ENCODE measurements at regions not wholly inside any gene's neighbourhood (a gene's known extent, or its start where the extent isn't known, plus 50 kb on each side); places are given as distances from the start of the nearest gene placed in this dataset.

DNA sequence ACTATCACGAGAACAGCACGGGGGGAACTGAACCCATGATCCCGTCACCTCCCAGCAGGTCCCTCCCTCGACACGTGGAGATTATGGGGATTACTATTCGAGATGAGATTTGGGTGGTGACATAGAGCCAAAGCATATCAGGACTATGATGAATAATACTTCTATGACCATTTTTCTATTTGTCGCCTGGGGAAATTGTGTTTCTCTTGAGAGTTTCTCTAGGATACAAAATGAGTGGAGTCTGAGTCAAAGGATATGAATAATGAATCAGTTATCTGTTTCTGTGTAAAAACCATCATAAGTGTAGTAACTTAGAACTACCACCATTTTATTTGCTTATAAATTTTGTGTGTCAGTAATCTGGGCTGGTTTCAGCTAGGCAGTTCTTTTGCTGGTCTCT, 533.0 kb upstream of the ARX start:
- Histone ChIP-seq H3K9me3 (no peaks in the 10 kb centered on the region), H3K4me3 (ENCODE audit: low read depth, low read length) (no peak overlapping the region), H3K4me1 (no peaks in the 10 kb centered on the region), H3K27me3 (no peaks in the 10 kb centered on the region), H3K36me3 (no peaks in the 10 kb centered on the region)
- no peak for DNase-seq
- TF ChIP-seq, protein P1, sequence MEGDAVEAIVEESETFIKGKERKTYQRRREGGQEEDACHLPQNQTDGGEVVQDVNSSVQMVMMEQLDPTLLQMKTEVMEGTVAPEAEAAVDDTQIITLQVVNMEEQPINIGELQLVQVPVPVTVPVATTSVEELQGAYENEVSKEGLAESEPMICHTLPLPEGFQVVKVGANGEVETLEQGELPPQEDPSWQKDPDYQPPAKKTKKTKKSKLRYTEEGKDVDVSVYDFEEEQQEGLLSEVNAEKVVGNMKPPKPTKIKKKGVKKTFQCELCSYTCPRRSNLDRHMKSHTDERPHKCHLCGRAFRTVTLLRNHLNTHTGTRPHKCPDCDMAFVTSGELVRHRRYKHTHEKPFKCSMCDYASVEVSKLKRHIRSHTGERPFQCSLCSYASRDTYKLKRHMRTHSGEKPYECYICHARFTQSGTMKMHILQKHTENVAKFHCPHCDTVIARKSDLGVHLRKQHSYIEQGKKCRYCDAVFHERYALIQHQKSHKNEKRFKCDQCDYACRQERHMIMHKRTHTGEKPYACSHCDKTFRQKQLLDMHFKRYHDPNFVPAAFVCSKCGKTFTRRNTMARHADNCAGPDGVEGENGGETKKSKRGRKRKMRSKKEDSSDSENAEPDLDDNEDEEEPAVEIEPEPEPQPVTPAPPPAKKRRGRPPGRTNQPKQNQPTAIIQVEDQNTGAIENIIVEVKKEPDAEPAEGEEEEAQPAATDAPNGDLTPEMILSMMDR (IDR thresholded peaks at IDR 0.05; ENCODE audit: low read depth, low read length), result no peak

DNA sequence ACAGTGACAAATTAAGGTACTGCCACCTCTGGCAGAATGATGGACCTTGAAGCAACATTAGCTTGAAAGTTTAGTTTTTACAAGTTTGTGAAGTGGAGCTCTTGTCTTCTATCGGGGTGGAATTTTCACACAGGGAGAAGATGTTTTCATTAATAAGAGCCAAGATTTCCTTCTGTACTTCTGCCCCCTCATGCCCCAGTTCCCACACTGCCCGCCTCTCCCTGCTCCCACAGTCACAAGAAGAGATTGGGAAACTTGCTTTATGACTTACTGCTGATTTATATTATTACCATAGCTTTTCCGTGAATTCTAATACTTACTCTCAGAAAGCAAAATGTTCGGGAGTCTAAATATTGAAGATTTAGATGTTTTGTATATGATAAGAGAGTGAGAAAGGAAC, 539.8 kb upstream of the ARX start:
- no peak overlapping the region for H3K4me3 ChIP-seq (ENCODE audit: low read depth, low read length)
- DNase-seq, result no peak
- no peaks in the 10 kb centered on the region for H3K36me3 ChIP-seq
- no peaks in the 10 kb centered on the region for H3K27me3 ChIP-seq
- no peaks in the 10 kb centered on the region for H3K9me3 ChIP-seq
- no peaks in the 10 kb centered on the region for H3K4me1 ChIP-seq
- TF ChIP-seq, protein P1 (IDR thresholded peaks at IDR 0.05; ENCODE audit: low read depth, low read length), result no peak

DNA sequence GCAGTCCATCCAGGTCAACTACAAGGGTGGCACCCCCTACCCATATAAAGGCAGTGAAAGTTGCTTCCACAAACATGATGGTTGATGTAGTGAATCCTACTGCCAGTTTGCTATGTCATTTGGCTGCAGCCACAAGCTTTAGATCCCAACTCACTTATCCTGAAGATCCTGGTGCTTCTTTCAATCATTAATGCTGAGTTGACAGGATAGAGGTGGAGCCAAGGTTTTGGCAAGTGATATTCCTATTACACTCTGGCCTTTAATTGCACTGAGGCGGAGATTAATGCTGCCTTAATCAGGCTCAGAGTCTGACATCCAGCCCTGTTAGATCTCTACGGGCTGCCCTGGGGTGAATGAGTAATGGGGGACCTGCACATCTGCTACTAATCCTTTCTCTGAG, 542.4 kb upstream of the ARX start:
- no peak for DNase-seq
- Histone ChIP-seq H3K4me1 (no peaks in the 10 kb centered on the region), H3K27me3 (no peaks in the 10 kb centered on the region), H3K4me3 (ENCODE audit: low read depth, low read length) (no peak overlapping the region), H3K9me3 (no peaks in the 10 kb centered on the region), H3K36me3 (no peaks in the 10 kb centered on the region)
- TF ChIP-seq, protein P1 (IDR thresholded peaks at IDR 0.05; ENCODE audit: low read depth, low read length), result no peak

DNA sequence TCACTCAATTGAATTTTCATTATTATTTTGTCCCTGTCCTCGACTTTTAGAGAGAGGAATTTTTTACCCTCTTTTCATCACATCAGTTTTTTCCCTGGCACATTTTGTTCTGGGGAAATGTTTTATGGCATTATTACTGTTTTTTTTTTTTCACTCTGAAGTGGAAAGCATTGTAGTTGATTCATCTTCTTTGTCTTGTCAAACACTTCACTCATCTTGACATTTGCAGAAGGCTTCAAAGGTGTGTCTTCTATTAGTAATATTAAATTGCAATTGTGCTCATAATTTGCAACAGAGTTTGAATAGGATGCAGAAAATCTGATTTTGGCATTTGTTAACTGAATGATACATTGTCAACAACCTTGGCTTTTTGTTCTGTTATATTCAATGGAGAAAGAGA, 545.4 kb upstream of the ARX start:
- Histone ChIP-seq H3K4me1 (no peaks in the 10 kb centered on the region), H3K36me3 (no peaks in the 10 kb centered on the region), H3K9me3 (no peaks in the 10 kb centered on the region), H3K27me3 (no peaks in the 10 kb centered on the region), H3K4me3 (ENCODE audit: low read depth, low read length) (no peak overlapping the region)
- DNase-seq, result no peak
- TF ChIP-seq, protein P1 (IDR thresholded peaks at IDR 0.05; ENCODE audit: low read depth, low read length), result no peak

DNA sequence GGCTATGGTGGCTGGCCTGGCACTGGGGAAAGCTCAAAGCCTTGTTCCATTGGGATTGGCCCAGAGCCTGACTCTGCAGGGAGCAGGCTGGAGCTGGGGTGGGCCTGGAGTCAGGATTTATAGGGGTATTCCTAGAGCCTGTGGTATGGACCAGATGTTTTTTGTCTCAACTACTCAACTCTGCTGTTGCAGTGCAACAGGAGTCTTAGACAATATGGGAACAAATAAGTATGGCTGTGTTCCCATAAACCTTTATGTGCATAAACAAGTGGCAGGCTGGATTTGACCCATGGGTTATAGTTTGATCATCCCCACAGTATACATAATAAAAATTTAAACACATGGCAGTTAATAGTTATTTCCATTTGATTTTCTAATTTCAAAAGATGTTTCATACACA, 557.9 kb upstream of the ARX start:
- Histone ChIP-seq H3K4me1 (no peaks in the 10 kb centered on the region), H3K27me3 (no peaks in the 10 kb centered on the region), H3K4me3 (ENCODE audit: low read depth, low read length) (no peak overlapping the region), H3K9me3 (no peaks in the 10 kb centered on the region), H3K36me3 (no peaks in the 10 kb centered on the region)
- TF ChIP-seq, protein P1 (IDR thresholded peaks at IDR 0.05; ENCODE audit: low read depth, low read length), result no peak
- DNase-seq, result no peak

DNA sequence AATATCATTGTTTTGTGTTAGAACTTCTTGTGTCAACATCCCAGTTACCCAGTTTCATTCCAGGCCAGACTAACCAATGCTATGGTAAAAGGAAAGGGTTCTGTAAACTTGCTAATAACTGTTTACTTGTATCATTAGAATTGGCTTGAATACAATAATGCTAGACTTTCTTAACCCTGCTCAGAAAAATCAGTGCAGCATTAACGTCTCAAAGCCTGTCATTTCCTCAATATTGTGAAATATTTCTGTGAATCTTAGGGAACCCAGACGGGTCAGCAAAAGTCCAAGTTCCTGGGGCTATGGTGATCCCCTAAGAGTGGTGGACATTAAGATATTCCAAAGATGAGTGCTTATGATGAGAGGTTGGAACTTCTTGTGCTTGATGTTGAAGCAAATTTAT, 541.2 kb upstream of the MAGEB18 start:
- no peaks in the 10 kb centered on the region for H3K27me3 ChIP-seq
- no peak for DNase-seq
- no peaks in the 10 kb centered on the region for H3K9me3 ChIP-seq
- H3K4me1 ChIP-seq, result no peaks in the 10 kb centered on the region
- TF ChIP-seq, protein P1 (IDR thresholded peaks at IDR 0.05; ENCODE audit: low read depth, low read length), result no peak
- no peak overlapping the region for H3K4me3 ChIP-seq (ENCODE audit: low read depth, low read length)
- H3K36me3 ChIP-seq, result no peaks in the 10 kb centered on the region
